Breast epithelium (tissue), 4 donors: ENCODE measurements at regions not wholly inside any gene's neighbourhood (a gene's known extent, or its start where the extent isn't known, plus 50 kb on each side); places are given as distances from the start of the nearest gene placed in this dataset.

ENCODE experiments used
- DNase-seq, 2 donors: peaks; one replicate each; pipeline ENCODE4 v3.0.0-alpha.2; 2019; ENCODE audit warnings: low spot score in 2 of 2
- H3K27ac ChIP-seq, 2 donors: fragments of 200-600 bp; sonication (generic) in 1 of 2; one replicate each; pipeline ENCODE4 v1.5.1; 2016 to 2019; ENCODE audit warnings: mild to moderate bottlenecking in 1 of 2
- H3K27me3 ChIP-seq, 2 donors: fragments of 200-600 bp; sonication (generic) in 1 of 2; one replicate each; pipeline versions ENCODE4 v1.5.1 to v1.6.0; 2017 to 2019; ENCODE audit warnings: control low read depth in 1 of 2, mild to moderate bottlenecking in 1 of 2
- H3K36me3 ChIP-seq: fragments of 200-600 bp; one replicate; pipeline ENCODE4 v1.5.1; 2019
- H3K4me1 ChIP-seq, 2 donors: fragments of 200-600 bp; sonication (generic); one replicate each; pipeline ENCODE4 v1.5.1; 2016 to 2019; ENCODE audit warnings: control low read depth in 1 of 2
- H3K4me3 ChIP-seq, 3 donors: fragments of 200-600 bp; sonication (generic); 1 replicate in 2 of 3; 2 replicates in 1 of 3; pipeline ENCODE4 v1.5.1; 2016 to 2019; ENCODE audit warnings: mild to moderate bottlenecking in 3 of 3, moderate library complexity in 2 of 3
- H3K9me3 ChIP-seq, 2 donors: fragments of 200-600 bp; sonication (generic) in 1 of 2; one replicate each; pipeline ENCODE4 v1.5.1; 2016 to 2019; ENCODE audit warnings: control low read depth in 1 of 2
- CTCF ChIP-seq, 3 donors: fragments of 450-650 bp; IDR thresholded peaks; one replicate each; pipeline ENCODE4 v1.5.1; 2016 to 2017; ENCODE audit warnings: antibody characterized with exemption in 3 of 3, mild to moderate bottlenecking in 3 of 3, moderate library complexity in 3 of 3
- POLR2A ChIP-seq: fragments of 450-650 bp; IDR thresholded peaks from one replicate; pipeline ENCODE4 v1.6.1; 2016; ENCODE audit warnings: antibody characterized with exemption, mild to moderate bottlenecking, moderate library complexity
- POLR2AphosphoS5 ChIP-seq, 3 donors: sonication (generic); formaldehyde crosslinking; IDR thresholded peaks; one replicate each; pipeline ENCODE4 v1.6.1; 2017; ENCODE audit warnings: antibody characterized with exemption in 3 of 3
- intact Hi-C: fragments of 100-400 bp; cut with DNase I; formaldehyde crosslinking; loops from one replicate; pipeline ENCODE4 v1.15.1; 2023; ENCODE audit warnings: low total_unique reads

GRCh38 chr3:112765531-112765930 lies 81.1 kb downstream of the CD200R1L start:
- TF ChIP-seq POLR2A (no peak), POLR2AphosphoS5 (IDR thresholded peaks at IDR 0.05) (no peak), CTCF (IDR thresholded peaks at IDR 0.05) (no peak)
- H3K27me3 ChIP-seq = no peaks in the 10 kb centered on the region
- DNase-seq = no peak
- H3K27ac ChIP-seq = no peak overlapping the region
- intact Hi-C loops = no loop called here
- no peaks in the 10 kb centered on the region for H3K9me3 ChIP-seq
- H3K4me3 ChIP-seq = no peak overlapping the region
- H3K36me3 ChIP-seq = no peaks in the 10 kb centered on the region
- H3K4me1 ChIP-seq = no peaks in the 10 kb centered on the region

- intact Hi-C loops = no loop called here
- no peaks in the 10 kb centered on the region for H3K4me1 ChIP-seq
- H3K4me3 ChIP-seq = no peak overlapping the region
- no peaks in the 10 kb centered on the region for H3K36me3 ChIP-seq
- no peaks in the 10 kb centered on the region for H3K9me3 ChIP-seq
- no peak overlapping the region for H3K27ac ChIP-seq
- no peaks in the 10 kb centered on the region for H3K27me3 ChIP-seq
- TF ChIP-seq CTCF (IDR thresholded peaks at IDR 0.05) = no peak
- no peak for TF ChIP-seq POLR2AphosphoS5 (IDR thresholded peaks at IDR 0.05)
- TF ChIP-seq POLR2A = no peak
- no peak for DNase-seq
Measured at GRCh38 chr3:112763258-112763657, 83.4 kb downstream of the CD200R1L start.

- Histone ChIP-seq H3K27ac (no peak overlapping the region), H3K27me3 (no peaks in the 10 kb centered on the region), H3K4me3 (no peak overlapping the region), H3K36me3 (no peaks in the 10 kb centered on the region), H3K9me3 (no peaks in the 10 kb centered on the region), H3K4me1 (no peaks in the 10 kb centered on the region)
- intact Hi-C loops = no loop called here
- DNase-seq = no peak
- TF ChIP-seq POLR2AphosphoS5 (IDR thresholded peaks at IDR 0.05) (no peak), POLR2A (no peak), CTCF (IDR thresholded peaks at IDR 0.05) (no peak)
Measured at GRCh38 chr3:112761062-112761638, 85.5 kb downstream of the CD200R1L start.

- H3K9me3 ChIP-seq = no peaks in the 10 kb centered on the region
- H3K36me3 ChIP-seq = no peaks in the 10 kb centered on the region
- TF ChIP-seq POLR2A (no peak), POLR2AphosphoS5 (IDR thresholded peaks at IDR 0.05) (no peak), CTCF (IDR thresholded peaks at IDR 0.05) (no peak)
- H3K27me3 ChIP-seq = no peaks in the 10 kb centered on the region
- no peak for DNase-seq
- H3K27ac ChIP-seq = no peak overlapping the region
- intact Hi-C loops = no loop called here
- H3K4me3 ChIP-seq = no peak overlapping the region
- H3K4me1 ChIP-seq = no peaks in the 10 kb centered on the region
Measured at GRCh38 chr3:112759681-112760080, 87.0 kb downstream of the CD200R1L start.

GRCh38 chr3:112759210-112759609 lies 87.5 kb downstream of the CD200R1L start:
- no peaks in the 10 kb centered on the region for H3K4me1 ChIP-seq
- H3K9me3 ChIP-seq = no peaks in the 10 kb centered on the region
- no peak overlapping the region for H3K27ac ChIP-seq
- no peak for DNase-seq
- no peaks in the 10 kb centered on the region for H3K27me3 ChIP-seq
- H3K36me3 ChIP-seq = no peaks in the 10 kb centered on the region
- H3K4me3 ChIP-seq = no peak overlapping the region
- intact Hi-C loops = no loop called here
- TF ChIP-seq POLR2AphosphoS5 (IDR thresholded peaks at IDR 0.05) (no peak), CTCF (IDR thresholded peaks at IDR 0.05) (no peak), POLR2A (no peak)
